ENCODE measurements at regions not wholly inside any gene's neighbourhood (a gene's known extent, or its start where the extent isn't known, plus 50 kb on each side); places are given as distances from the start of the nearest gene placed in this dataset.

DNA sequence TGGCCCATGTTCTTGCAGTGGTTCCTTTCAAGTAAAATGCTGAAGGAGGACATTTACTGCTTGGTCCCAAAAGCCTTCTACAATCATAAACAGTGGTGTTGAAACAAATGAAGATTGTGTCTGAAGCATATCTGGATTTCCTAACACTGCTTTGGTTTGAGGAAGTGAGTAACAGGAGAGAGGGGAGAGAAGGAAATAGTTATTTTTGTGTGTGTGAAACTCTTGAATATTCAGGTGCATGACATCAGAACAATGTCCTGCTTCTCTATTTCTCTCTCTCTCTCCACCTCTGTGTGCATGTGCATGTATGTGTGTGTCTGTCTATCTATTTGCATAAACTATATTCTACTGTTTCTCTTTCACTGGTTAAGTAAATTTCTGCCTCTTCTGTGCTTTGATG is 61.4 kb upstream of the TNFSF18 start:
- Mint-ChIP-seq H3K36me3 (no peaks in the 10 kb centered on the region), H3K9me3 (peaks cover 8% of the 10 kb centered on the region), H3K27me3 (no peaks in the 10 kb centered on the region), H3K4me1 (ENCODE audit: unreplicated experiment) (no peaks in the 10 kb centered on the region), H3K4me3 (no peak overlapping the region), H3K27ac (no peak overlapping the region)
- DNase-seq (ENCODE audit: extremely low spot score, unreplicated experiment): no peak
- TF ChIP-seq, protein P1, sequence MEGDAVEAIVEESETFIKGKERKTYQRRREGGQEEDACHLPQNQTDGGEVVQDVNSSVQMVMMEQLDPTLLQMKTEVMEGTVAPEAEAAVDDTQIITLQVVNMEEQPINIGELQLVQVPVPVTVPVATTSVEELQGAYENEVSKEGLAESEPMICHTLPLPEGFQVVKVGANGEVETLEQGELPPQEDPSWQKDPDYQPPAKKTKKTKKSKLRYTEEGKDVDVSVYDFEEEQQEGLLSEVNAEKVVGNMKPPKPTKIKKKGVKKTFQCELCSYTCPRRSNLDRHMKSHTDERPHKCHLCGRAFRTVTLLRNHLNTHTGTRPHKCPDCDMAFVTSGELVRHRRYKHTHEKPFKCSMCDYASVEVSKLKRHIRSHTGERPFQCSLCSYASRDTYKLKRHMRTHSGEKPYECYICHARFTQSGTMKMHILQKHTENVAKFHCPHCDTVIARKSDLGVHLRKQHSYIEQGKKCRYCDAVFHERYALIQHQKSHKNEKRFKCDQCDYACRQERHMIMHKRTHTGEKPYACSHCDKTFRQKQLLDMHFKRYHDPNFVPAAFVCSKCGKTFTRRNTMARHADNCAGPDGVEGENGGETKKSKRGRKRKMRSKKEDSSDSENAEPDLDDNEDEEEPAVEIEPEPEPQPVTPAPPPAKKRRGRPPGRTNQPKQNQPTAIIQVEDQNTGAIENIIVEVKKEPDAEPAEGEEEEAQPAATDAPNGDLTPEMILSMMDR (conservative IDR thresholded peaks at IDR 0.05): no peak

DNA sequence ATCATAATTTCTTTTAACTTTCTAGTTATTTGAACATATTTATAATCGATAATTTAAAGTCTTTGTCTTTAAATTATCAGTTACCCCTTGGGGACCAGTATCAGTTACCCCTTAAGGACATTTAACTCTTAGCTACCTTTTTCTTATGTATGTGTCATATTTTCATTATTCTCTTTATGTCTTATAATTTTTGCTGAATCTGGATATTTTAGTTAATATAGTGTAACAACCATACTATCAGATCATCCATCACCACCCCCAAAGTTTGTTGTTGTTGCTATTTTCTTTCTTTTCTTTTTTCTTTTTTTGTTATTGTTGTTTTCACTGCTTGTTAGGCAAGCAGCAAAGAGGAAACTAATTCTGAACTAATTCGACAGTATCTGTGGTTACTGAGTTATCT is 57.0 kb upstream of the TNFSF18 start:
- Mint-ChIP-seq H3K36me3 (peaks cover 3% of the 10 kb centered on the region), H3K9me3 (peaks cover 14% of the 10 kb centered on the region), H3K27ac (no peak overlapping the region), H3K27me3 (no peaks in the 10 kb centered on the region), H3K4me1 (ENCODE audit: unreplicated experiment) (no peaks in the 10 kb centered on the region), H3K4me3 (no peak overlapping the region)
- TF ChIP-seq, protein P1 (conservative IDR thresholded peaks at IDR 0.05): no peak
- no peak for DNase-seq (ENCODE audit: extremely low spot score, unreplicated experiment)

DNA sequence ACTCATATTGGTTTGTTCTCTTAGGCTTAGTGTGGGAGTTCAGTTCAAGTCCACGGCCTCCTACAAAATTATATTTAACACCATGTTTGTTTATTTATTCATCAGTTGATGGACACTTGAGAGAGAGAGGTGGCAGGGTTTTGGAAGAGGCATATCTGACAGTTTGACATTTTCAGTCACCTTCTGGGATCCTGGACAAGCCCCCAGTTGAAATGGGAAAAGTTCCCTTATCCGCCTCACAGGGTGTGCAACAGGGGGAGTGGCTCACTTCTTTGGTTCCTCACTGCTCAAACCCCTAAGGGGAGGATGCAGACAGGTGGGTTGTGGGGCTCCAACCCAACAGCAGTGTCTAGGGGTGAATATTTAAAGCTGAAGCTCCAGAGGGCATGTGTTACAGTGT is 52.3 kb upstream of the TNFSF18 start:
- Mint-ChIP-seq H3K4me1 (ENCODE audit: unreplicated experiment) (no peaks in the 10 kb centered on the region), H3K9me3 (peaks cover 11% of the 10 kb centered on the region), H3K36me3 (peaks cover 3% of the 10 kb centered on the region), H3K4me3 (no peak overlapping the region), H3K27ac (no peak overlapping the region), H3K27me3 (no peaks in the 10 kb centered on the region)
- DNase-seq (ENCODE audit: extremely low spot score, unreplicated experiment): no peak
- TF ChIP-seq, protein P1 (conservative IDR thresholded peaks at IDR 0.05): no peak

DNA sequence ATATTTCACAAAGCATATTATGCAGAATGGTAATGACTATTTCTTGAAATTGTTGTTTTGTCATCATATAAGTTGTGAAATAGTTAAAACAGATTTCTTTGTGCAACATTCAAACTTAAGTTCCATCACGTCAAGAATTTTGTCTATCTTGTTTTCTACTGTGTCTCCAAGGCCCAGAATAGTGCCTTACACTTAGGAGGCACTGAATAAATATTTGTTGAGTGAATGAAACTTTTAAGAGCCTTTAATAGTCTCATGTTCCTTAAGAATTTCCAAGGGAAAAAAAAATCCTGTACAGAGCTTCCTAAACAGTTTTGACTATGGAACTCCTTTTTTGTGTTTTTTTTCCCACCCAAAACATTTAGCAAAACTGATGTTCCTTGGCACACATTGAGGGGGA is 50.8 kb upstream of the TNFSF18 start:
- DNase-seq (ENCODE audit: extremely low spot score, unreplicated experiment): no peak
- Mint-ChIP-seq H3K27me3 (no peaks in the 10 kb centered on the region), H3K4me1 (ENCODE audit: unreplicated experiment) (no peaks in the 10 kb centered on the region)

DNA sequence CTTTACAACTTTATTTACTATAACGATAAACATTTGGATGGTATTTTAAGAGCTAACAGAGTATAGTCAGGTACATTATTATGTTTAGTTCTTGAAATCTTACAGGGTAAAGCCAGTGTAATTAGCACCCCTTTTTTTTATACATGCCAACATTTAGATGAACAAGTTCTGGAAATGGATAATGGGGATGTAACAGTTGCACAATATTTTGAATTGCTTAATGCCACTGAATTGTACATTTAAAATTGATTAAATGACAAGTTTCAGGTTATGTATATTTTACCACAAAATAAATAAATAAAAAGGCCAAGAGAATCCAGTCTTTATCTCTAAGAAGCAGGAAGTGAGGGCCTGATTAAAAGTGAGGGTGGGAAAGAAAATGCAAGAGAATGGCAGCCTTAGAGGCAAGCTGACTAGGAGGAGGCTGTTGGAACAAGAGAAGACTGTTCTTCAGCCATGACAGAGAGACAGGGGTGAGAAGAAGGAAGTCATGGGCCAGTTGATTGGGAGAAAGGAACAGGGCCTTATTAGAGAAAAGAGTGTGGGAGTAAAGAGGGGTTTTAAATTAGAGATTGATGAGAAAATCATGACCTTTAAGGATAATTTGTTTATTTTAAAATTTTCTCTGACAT is 49.9 kb upstream of the TNFSF18 start:
- no peak overlapping the region for H3K27ac Mint-ChIP-seq
- H3K27me3 Mint-ChIP-seq: no peaks in the 10 kb centered on the region
- H3K9me3 Mint-ChIP-seq: peaks cover 5% of the 10 kb centered on the region
- H3K4me1 Mint-ChIP-seq (ENCODE audit: unreplicated experiment): no peaks in the 10 kb centered on the region
- TF ChIP-seq, protein P1 (conservative IDR thresholded peaks at IDR 0.05): no peak
- DNase-seq (ENCODE audit: extremely low spot score, unreplicated experiment): no peak
- no peak overlapping the region for H3K4me3 Mint-ChIP-seq
- peaks cover 3% of the 10 kb centered on the region for H3K36me3 Mint-ChIP-seq

More for the DNA sequence above, 50.8 kb upstream of the TNFSF18 start:
- Mint-ChIP-seq H3K36me3 (peaks cover 3% of the 10 kb centered on the region), H3K27ac (no peak overlapping the region), H3K4me3 (no peak overlapping the region), H3K9me3 (peaks cover 5% of the 10 kb centered on the region)
- TF ChIP-seq, protein P1 (conservative IDR thresholded peaks at IDR 0.05): no peak

Measured in type B pancreatic cell (in vitro differentiated cells).